Upper lobe of left lung (tissue), 4 donors: ENCODE measurements at regions not wholly inside any gene's neighbourhood (a gene's known extent, or its start where the extent isn't known, plus 50 kb on each side); places are given as distances from the start of the nearest gene placed in this dataset.

ENCODE experiments used
- CTCF ChIP-seq, 6 experiments: fragments of 450-650 bp in 4 of 6; fragments of 200-600 bp in 2 of 6; sonication (generic) in 2 of 6; IDR thresholded peaks; one replicate each; pipeline ENCODE4 v1.5.1; 2016 to 2019; ENCODE audit warnings: antibody characterized with exemption in 6 of 6
- EP300 ChIP-seq, 4 donors: sonication (generic); formaldehyde crosslinking; IDR thresholded peaks; one replicate each; pipeline ENCODE4 v1.5.1; 2017; ENCODE audit warnings: antibody characterized with exemption in 4 of 4, control low read depth in 2 of 4
- POLR2A ChIP-seq, 4 donors: fragments of 450-650 bp; IDR thresholded peaks; one replicate each; pipeline ENCODE4 v1.5.1; 2016 to 2017; ENCODE audit warnings: antibody characterized with exemption in 4 of 4, mild to moderate bottlenecking in 2 of 4
- POLR2AphosphoS5 ChIP-seq, 2 donors: sonication (generic); formaldehyde crosslinking; IDR thresholded peaks; one replicate each; pipeline ENCODE4 v1.5.1; 2017; ENCODE audit warnings: antibody characterized with exemption in 2 of 2

GRCh38 chr13:64248371-64249065 is 2832.9 kb upstream of the PCDH20 start:
- TF ChIP-seq POLR2A (IDR thresholded peaks at IDR 0.05) = no peak
- TF ChIP-seq CTCF (IDR thresholded peaks at IDR 0.05) = no peak
- no peak for TF ChIP-seq POLR2AphosphoS5 (IDR thresholded peaks at IDR 0.05)
- TF ChIP-seq EP300 (IDR thresholded peaks at IDR 0.05) = no peak
